ENCODE measurements at regions not wholly inside any gene's neighbourhood (a gene's known extent, or its start where the extent isn't known, plus 50 kb on each side); places are given as distances from the start of the nearest gene placed in this dataset.

- TF ChIP-seq EZH2phosphoT487 (IDR thresholded peaks at IDR 0.05; ENCODE audit: insufficient read depth, low read depth) = no peak
- no peak for TF ChIP-seq EZH2 (IDR thresholded peaks at IDR 0.05; ENCODE audit: insufficient read depth, poor library complexity, severe bottlenecking)
These were observed 68.6 kb upstream of the DIO3 start for GRCh38 chr14:101492716-101493115.
